Fibroblast of lung (primary cell): ENCODE measurements at regions not wholly inside any gene's neighbourhood (a gene's known extent, or its start where the extent isn't known, plus 50 kb on each side); places are given as distances from the start of the nearest gene placed in this dataset.

ENCODE experiments used
- DNase-seq, 2 donors: peaks; one replicate each; pipeline versions ENCODE4 v3.0.0 to v3.0.0-alpha.2; 2010; ENCODE audit warnings: low read depth in 2 of 2
- H2AFZ ChIP-seq: 2 replicates; pipeline ENCODE4 v1.5.1; 2012; ENCODE audit warnings: low read length, control low read depth, inconsistent platforms
- H3K27ac ChIP-seq: 2 replicates; pipeline ENCODE4 v1.5.1; 2011; ENCODE audit warnings: low read length, control low read depth; ENCODE audit not compliant: insufficient read depth
- H3K27me3 ChIP-seq: 2 replicates; pipeline ENCODE4 v1.5.1; 2011; ENCODE audit warnings: mild to moderate bottlenecking, low read length; ENCODE audit not compliant: control insufficient read depth, insufficient read depth
- H3K36me3 ChIP-seq: 2 replicates; pipeline ENCODE4 v1.5.1; 2011; ENCODE audit warnings: low read length; ENCODE audit not compliant: control insufficient read depth, insufficient read depth
- H3K4me1 ChIP-seq: 2 replicates; pipeline ENCODE4 v1.5.1; 2011; ENCODE audit warnings: low read length; ENCODE audit not compliant: control insufficient read depth, insufficient read depth; ENCODE audit errors: extremely low read depth
- H3K4me2 ChIP-seq: 2 replicates; pipeline ENCODE4 v1.5.1; 2011; ENCODE audit warnings: low read length, control low read depth; ENCODE audit not compliant: insufficient read depth; ENCODE audit errors: extremely low read depth
- H3K4me3 ChIP-seq, 4 experiments: fragments of 200-600 bp in 1 of 4; sonication (generic) in 1 of 4; replicated peaks in 1 of 4; 2 replicates each; pipeline ENCODE4 v1.5.1; 2011 to 2016; ENCODE audit warnings: low read length in 4 of 4, low read depth in 3 of 4, mild to moderate bottlenecking in 3 of 4, control low read depth in 2 of 4, inconsistent platforms in 1 of 4, mixed read lengths in 1 of 4; ENCODE audit not compliant: insufficient read depth in 1 of 4; ENCODE audit errors: control extremely low read depth in 1 of 4
- H3K79me2 ChIP-seq: 2 replicates; pipeline ENCODE4 v1.5.1; 2012; ENCODE audit warnings: mild to moderate bottlenecking, low read length, inconsistent platforms; ENCODE audit not compliant: control insufficient read depth, insufficient read depth
- H3K9ac ChIP-seq: 2 replicates; pipeline ENCODE4 v1.5.1; 2011; ENCODE audit warnings: mild to moderate bottlenecking, low read length, control low read depth; ENCODE audit not compliant: insufficient read depth
- H3K9me3 ChIP-seq: 2 replicates; pipeline ENCODE4 v1.5.1; 2012; ENCODE audit warnings: low read depth, low read length; ENCODE audit not compliant: control insufficient read depth, insufficient read depth
- H4K20me1 ChIP-seq: 2 replicates; pipeline ENCODE4 v1.5.1; 2011; ENCODE audit warnings: low read length; ENCODE audit not compliant: control insufficient read depth, insufficient read depth; ENCODE audit errors: extremely low read depth
- EZH2 ChIP-seq: IDR thresholded peaks from 2 replicates; pipeline ENCODE4 v1.5.1; 2012; ENCODE audit warnings: low read length, control low read depth, mild to moderate bottlenecking; ENCODE audit errors: missing control alignments
- TF ChIP-seq, protein P1 (sequence below), 2 donors: IDR thresholded peaks in 1 of 2; conservative IDR thresholded peaks in 1 of 2; 1 replicate in 1 of 2; 2 replicates in 1 of 2; pipeline ENCODE4 v1.5.1; 2011 to 2012; ENCODE audit warnings: low read length in 2 of 2, control low read depth in 1 of 2, inconsistent platforms in 1 of 2, low read depth in 1 of 2, mild to moderate bottlenecking in 1 of 2

DNA sequence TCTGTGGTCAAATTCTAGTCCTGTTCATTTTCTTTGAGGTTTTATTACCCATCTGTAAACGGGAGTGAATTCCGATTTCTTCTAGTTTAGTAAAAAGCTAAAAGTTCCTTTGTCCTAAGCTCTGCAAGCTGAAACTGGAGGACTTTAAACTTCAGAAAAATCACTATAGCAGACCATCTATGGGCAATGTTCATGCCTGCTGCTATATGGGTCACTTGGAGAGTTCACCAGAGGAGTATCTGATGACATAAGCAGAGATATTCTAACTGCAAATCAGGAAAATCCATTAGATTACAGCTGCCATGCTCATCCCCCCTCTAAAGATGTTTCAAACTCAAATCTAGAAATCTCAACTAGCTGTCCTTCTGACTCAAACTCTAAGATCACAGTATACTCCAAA lies 193.0 kb upstream of the RTL1 start:
- H3K27me3 ChIP-seq: no peaks in the 10 kb centered on the region
- no peaks in the 10 kb centered on the region for H4K20me1 ChIP-seq
- TF ChIP-seq, protein P1, sequence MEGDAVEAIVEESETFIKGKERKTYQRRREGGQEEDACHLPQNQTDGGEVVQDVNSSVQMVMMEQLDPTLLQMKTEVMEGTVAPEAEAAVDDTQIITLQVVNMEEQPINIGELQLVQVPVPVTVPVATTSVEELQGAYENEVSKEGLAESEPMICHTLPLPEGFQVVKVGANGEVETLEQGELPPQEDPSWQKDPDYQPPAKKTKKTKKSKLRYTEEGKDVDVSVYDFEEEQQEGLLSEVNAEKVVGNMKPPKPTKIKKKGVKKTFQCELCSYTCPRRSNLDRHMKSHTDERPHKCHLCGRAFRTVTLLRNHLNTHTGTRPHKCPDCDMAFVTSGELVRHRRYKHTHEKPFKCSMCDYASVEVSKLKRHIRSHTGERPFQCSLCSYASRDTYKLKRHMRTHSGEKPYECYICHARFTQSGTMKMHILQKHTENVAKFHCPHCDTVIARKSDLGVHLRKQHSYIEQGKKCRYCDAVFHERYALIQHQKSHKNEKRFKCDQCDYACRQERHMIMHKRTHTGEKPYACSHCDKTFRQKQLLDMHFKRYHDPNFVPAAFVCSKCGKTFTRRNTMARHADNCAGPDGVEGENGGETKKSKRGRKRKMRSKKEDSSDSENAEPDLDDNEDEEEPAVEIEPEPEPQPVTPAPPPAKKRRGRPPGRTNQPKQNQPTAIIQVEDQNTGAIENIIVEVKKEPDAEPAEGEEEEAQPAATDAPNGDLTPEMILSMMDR (conservative IDR thresholded peaks at IDR 0.05 in 1 of 2, IDR thresholded peaks at IDR 0.05 in 1 of 2; ENCODE audit: low read depth in 1 of 2, low read length in 2 of 2): no peak
- TF ChIP-seq EZH2: no peak
- H3K4me1 ChIP-seq: no peaks in the 10 kb centered on the region
- H3K4me3 ChIP-seq: no peak overlapping the region
- H3K36me3 ChIP-seq: no peaks in the 10 kb centered on the region
- H3K79me2 ChIP-seq: no peaks in the 10 kb centered on the region
- no peak overlapping the region for H2AFZ ChIP-seq
- H3K9ac ChIP-seq: no peak overlapping the region
- no peaks in the 10 kb centered on the region for H3K9me3 ChIP-seq
- no peak for DNase-seq
- no peak overlapping the region for H3K27ac ChIP-seq
- H3K4me2 ChIP-seq: no peak overlapping the region

DNA sequence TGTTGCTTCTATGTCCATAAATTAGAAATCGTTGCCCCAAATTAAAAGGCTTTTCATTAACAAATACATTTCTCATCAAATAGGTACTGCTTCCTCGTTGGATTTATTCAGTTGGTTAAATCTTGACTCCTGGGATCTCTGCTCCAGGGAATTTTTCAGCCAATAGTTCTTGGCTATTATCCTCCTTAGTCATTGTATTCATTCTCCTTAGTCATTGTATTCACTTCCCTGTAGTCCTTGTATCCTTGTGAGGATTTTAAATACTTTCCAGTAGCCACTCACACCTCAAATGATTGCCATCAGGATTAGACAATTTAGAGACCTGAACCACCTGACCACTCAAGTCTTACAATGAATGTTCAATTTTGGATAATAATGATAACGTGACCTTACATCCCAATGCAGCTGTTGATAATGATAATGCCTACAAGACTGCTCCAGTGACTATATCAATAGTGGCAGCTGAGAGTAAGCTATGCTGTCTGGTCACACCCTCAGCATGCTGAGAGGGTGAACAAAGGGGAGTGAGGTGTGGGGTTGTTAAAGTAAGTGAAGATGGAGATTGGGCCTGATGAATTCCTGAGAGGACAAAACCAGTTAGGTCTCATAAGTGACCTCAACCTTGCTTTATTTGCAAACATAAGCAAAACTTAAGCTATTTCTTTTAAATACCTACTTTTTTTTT lies 193.7 kb upstream of the RTL1 start:
- no peak for TF ChIP-seq EZH2
- TF ChIP-seq, protein P1 (conservative IDR thresholded peaks at IDR 0.05 in 1 of 2, IDR thresholded peaks at IDR 0.05 in 1 of 2; ENCODE audit: low read depth in 1 of 2, low read length in 2 of 2): no peak
- no peak overlapping the region for H3K4me2 ChIP-seq
- no peak for DNase-seq

DNA sequence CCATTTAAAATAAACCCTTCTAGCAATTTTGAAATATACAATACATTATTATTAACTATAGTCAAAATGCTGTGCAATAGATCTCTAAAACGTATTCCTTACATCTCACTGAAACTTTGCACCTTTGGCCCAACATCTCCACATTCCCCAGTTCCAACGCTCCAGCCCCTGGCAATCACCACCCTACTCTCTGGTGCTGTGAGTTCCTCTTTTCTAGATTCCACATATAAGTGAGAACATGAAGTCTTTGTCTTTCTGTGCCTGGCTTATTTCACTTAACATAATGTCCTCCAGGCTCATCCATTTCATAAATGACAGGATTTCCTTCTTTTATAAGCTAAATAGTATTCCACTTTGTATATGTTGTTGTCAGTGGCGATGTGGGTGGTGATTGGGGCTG lies 194.7 kb upstream of the RTL1 start:
- no peak overlapping the region for H3K4me2 ChIP-seq
- H4K20me1 ChIP-seq: no peaks in the 10 kb centered on the region
- no peaks in the 10 kb centered on the region for H3K27me3 ChIP-seq
- no peak overlapping the region for H3K27ac ChIP-seq
- DNase-seq: no peak
- no peaks in the 10 kb centered on the region for H3K9me3 ChIP-seq
- no peak overlapping the region for H3K4me3 ChIP-seq
- no peak overlapping the region for H2AFZ ChIP-seq
- TF ChIP-seq EZH2: no peak
- TF ChIP-seq, protein P1 (conservative IDR thresholded peaks at IDR 0.05 in 1 of 2, IDR thresholded peaks at IDR 0.05 in 1 of 2; ENCODE audit: low read depth in 1 of 2, low read length in 2 of 2): no peak
- H3K36me3 ChIP-seq: no peaks in the 10 kb centered on the region
- no peaks in the 10 kb centered on the region for H3K79me2 ChIP-seq
- H3K4me1 ChIP-seq: no peaks in the 10 kb centered on the region
- no peak overlapping the region for H3K9ac ChIP-seq

More for the DNA sequence above, 193.7 kb upstream of the RTL1 start:
- H3K27ac ChIP-seq: no peak overlapping the region
- no peaks in the 10 kb centered on the region for H4K20me1 ChIP-seq
- H3K4me1 ChIP-seq: no peaks in the 10 kb centered on the region
- H3K9me3 ChIP-seq: no peaks in the 10 kb centered on the region
- no peaks in the 10 kb centered on the region for H3K27me3 ChIP-seq
- H3K79me2 ChIP-seq: no peaks in the 10 kb centered on the region
- H3K9ac ChIP-seq: no peak overlapping the region
- H3K36me3 ChIP-seq: no peaks in the 10 kb centered on the region
- no peak overlapping the region for H2AFZ ChIP-seq
- no peak overlapping the region for H3K4me3 ChIP-seq
